IgD-negative memory B cell (primary cell): ENCODE measurements at regions not wholly inside any gene's neighbourhood (a gene's known extent, or its start where the extent isn't known, plus 50 kb on each side); places are given as distances from the start of the nearest gene placed in this dataset.
"Not testable (repeated sequence)": the region's sequence is repeated elsewhere in the genome, so short reads cannot be mapped to it uniquely, and the experiment has no call there.

Source experiments
- H3K27ac Mint-ChIP-seq, 3 donors: one replicate each; pipeline ENCODE4 v1.8.0; 2020 to 2022; ENCODE audit warnings: mild to moderate bottlenecking in 3 of 3, mixed read lengths in 3 of 3, moderate library complexity in 1 of 3
- H3K27me3 Mint-ChIP-seq: one replicate; pipeline ENCODE4 v1.8.0; 2021; ENCODE audit warnings: mixed read lengths
- H3K36me3 Mint-ChIP-seq: one replicate; pipeline ENCODE4 v1.8.0; 2020; ENCODE audit warnings: mild to moderate bottlenecking, mixed read lengths
- H3K4me1 Mint-ChIP-seq, 3 donors: one replicate each; pipeline ENCODE4 v1.8.0; 2020 to 2022; ENCODE audit warnings: mixed read lengths in 3 of 3, mild to moderate bottlenecking in 1 of 3
- H3K4me3 Mint-ChIP-seq, 4 donors: one replicate each; pipeline ENCODE4 v1.8.0; 2020 to 2022; ENCODE audit warnings: mild to moderate bottlenecking in 4 of 4, mixed read lengths in 4 of 4, moderate library complexity in 3 of 4
- H3K9me3 Mint-ChIP-seq, 3 donors: one replicate each; pipeline ENCODE4 v1.8.0; 2020 to 2021; ENCODE audit warnings: mixed read lengths in 3 of 3, mild to moderate bottlenecking in 1 of 3

DNA sequence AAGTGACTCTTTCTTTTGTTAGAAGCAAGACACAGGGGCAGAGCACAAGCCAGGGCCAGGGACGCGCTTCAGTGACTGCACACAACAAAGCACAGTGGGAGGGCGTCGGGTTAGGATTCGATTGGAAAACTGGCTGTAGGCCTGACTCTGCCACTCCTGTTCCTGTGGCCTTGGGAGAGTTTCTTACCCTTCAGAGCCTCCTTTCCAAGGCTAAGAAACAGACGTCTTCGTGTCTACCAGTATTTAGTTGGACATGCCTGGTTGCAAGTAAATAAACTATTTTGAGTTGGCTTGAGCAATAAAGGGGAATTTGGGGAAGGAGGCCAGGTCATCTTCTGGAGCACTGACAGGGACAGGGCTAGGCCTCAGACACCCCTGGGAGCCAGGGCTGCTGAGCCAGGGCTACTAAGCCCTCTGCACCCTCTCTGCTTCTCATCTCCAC, 549.1 kb downstream of the INSC start:
- no peak overlapping the region for H3K4me3 Mint-ChIP-seq
- H3K27me3 Mint-ChIP-seq = peaks cover 1% of the 10 kb centered on the region
- H3K36me3 Mint-ChIP-seq = no peaks in the 10 kb centered on the region
- H3K27ac Mint-ChIP-seq = no peak overlapping the region
- H3K9me3 Mint-ChIP-seq = peaks cover 0 to 6% (median 4%) of the 10 kb centered on the region in 3 donors
- H3K4me1 Mint-ChIP-seq = no peaks in the 10 kb centered on the region

DNA sequence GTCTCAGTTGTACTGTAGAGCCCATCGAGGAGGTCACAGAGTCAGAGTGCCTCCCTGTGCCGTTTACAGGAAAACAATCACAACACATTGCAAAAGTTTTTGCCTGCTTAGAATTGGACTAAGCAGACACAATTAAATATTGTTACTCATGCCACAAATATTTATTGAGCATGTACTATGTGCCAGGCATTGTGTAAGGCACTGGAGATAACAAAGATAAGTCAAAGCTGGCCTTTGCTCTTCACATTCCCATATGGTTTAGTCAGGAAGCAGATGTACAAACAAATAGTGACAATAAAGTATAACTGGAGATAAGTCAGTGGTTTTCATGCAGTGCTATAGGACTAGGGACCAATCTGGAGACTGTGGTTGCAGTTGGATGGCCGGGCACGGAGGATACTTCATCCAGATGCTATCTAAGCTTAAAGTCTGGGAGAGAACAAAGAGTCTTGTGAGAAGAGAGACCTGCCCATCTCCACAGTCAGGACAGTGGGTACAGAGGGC, 550.7 kb downstream of the INSC start:
- no peak overlapping the region for H3K27ac Mint-ChIP-seq

DNA sequence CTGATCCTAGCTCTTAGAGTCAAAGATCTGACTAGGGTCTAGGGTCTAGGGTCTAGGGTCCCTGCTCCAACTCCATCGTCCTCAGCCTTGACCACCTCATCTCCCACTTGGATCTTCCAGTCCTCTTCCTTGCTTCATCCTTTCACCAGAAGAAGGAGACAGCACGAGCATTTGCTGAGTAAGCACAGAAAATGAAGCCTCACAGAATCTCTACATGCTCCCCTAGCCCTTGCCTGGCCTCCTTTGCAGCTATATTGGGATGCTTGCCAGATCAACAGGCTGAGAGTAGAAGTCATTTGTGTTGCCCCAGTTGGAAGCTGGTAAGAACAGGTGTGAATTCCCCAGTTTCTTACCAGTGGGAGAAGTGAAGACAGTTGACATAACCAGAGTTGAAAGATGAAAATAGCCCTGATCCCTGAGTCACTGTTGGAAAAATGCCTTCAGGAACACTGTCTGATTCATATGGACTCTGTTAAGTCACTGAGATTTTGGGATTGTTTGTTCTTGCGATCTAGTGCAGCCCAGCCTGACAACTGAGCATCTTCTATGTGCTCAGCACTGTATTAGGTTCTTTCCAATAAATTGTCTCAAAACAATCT, 552.5 kb downstream of the INSC start:
- H3K27me3 Mint-ChIP-seq = no peaks in the 10 kb centered on the region
- no peak overlapping the region for H3K4me3 Mint-ChIP-seq
- no peaks in the 10 kb centered on the region for H3K36me3 Mint-ChIP-seq
- H3K27ac Mint-ChIP-seq = no peak overlapping the region
- peaks cover 0 to 9% (median 4%) of the 10 kb centered on the region in 3 donors for H3K9me3 Mint-ChIP-seq
- H3K4me1 Mint-ChIP-seq = no peaks in the 10 kb centered on the region

More for the DNA sequence above, 550.7 kb downstream of the INSC start:
- peaks cover 0 to 6% (median 4%) of the 10 kb centered on the region in 3 donors for H3K9me3 Mint-ChIP-seq
- no peak overlapping the region for H3K4me3 Mint-ChIP-seq
- H3K36me3 Mint-ChIP-seq = no peaks in the 10 kb centered on the region
- peaks cover 1% of the 10 kb centered on the region for H3K27me3 Mint-ChIP-seq
- H3K4me1 Mint-ChIP-seq = no peaks in the 10 kb centered on the region

DNA sequence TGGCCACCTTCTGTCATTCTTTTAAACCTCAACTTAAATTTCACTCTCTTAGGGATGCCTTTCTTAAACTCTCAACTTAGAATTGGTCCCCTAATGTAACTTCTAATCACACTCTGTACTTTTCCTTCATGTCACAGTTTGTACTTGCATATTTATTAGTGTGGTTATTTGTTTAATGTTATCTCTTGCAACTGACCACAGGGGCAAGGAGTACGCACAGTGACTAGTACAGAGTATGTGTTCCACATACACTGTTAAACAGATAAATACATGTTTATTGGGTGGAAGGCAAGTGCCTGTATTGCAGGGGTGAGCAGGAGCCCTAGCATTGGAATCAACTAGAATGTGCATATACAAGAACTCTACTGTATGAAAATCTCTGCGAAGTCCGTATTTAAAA, 554.0 kb downstream of the INSC start:
- Mint-ChIP-seq H3K4me1 (no peaks in the 10 kb centered on the region), H3K4me3 (no peak overlapping the region), H3K36me3 (no peaks in the 10 kb centered on the region), H3K27ac (no peak overlapping the region), H3K9me3 (peaks cover 1 to 8% (median 4%) of the 10 kb centered on the region in 3 donors), H3K27me3 (no peaks in the 10 kb centered on the region)

DNA sequence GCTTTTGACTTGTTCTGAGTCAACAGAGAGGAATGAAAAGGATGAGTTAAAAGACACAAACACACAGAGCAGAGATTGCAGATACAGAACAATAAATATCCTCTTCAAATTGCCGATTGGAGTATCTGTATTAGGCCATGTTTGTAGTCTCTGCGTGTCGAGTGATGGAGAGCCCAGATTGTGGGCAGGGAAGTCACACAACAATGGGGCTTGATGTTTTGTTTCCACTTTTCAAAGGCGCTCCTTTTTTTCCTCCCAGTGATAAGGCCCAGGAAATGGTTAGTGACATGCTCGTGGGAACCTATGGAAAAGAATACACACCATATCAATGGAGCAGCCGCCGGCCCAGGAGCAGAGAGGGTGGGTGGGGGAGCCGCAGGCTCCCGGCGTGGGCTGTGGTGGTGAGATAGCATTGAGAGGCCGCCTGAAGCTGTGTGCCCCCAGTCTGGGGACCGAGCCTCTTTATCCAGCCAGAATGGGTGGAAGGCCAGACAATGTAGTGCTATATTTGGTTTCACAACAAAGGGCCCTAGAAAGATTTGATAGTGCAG, 555.9 kb downstream of the INSC start:
- Mint-ChIP-seq H3K36me3 (no peaks in the 10 kb centered on the region), H3K4me1 (no peaks in the 10 kb centered on the region), H3K4me3 (no peak overlapping the region), H3K9me3 (peaks cover 1 to 10% (median 9%) of the 10 kb centered on the region in 3 donors), H3K27me3 (no peaks in the 10 kb centered on the region), H3K27ac (no peak overlapping the region)

DNA sequence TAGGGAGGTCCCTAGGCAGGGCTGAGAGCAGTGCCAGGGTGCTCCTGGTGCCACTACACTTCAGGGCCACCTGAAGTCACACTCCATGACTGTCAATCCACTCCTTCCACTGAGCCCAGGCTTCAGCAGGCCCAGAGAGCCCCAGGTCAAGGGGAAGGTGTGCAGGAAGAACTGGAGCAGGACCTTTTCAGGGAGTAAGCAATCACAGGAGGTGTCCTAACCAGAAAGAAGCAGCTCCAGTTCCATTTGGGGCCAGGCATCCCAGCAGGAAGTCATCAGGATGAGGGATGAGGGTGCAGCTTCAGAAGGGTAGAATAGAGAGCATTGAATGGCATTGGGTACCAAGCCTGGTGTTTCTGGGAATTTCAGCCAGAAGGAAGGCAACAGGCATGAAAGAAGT, 556.5 kb downstream of the INSC start:
- Mint-ChIP-seq H3K4me1 (no peaks in the 10 kb centered on the region), H3K4me3 (no peak overlapping the region), H3K27ac (no peak overlapping the region), H3K9me3 (peaks cover 3 to 13% (median 12%) of the 10 kb centered on the region in 3 donors), H3K27me3 (no peaks in the 10 kb centered on the region), H3K36me3 (no peaks in the 10 kb centered on the region)

DNA sequence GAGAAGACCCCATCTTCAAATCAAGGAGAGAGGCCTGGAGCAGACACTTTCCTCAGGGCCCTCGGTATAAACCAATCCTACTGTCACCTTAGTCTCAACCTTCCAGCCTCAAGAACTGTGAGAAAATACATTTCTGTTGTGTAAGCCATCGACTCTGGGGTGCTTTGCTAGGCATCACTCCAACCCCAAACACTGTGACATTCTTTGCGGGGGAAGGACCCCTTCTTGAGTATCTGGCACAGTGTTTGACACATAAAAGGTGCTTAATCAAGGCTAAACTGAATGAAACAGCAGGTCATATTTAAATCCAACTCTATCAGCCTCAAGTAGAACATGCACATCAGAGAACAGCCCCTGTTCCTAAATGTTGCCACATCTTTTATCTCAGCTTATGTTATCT, 558.1 kb downstream of the INSC start:
- H3K27me3 Mint-ChIP-seq = no peaks in the 10 kb centered on the region
- no peaks in the 10 kb centered on the region for H3K4me1 Mint-ChIP-seq
- H3K27ac Mint-ChIP-seq = no peak overlapping the region
- H3K9me3 Mint-ChIP-seq = peaks cover 6 to 20% (median 17%) of the 10 kb centered on the region in 3 donors
- no peak overlapping the region for H3K4me3 Mint-ChIP-seq
- H3K36me3 Mint-ChIP-seq = no peaks in the 10 kb centered on the region

DNA sequence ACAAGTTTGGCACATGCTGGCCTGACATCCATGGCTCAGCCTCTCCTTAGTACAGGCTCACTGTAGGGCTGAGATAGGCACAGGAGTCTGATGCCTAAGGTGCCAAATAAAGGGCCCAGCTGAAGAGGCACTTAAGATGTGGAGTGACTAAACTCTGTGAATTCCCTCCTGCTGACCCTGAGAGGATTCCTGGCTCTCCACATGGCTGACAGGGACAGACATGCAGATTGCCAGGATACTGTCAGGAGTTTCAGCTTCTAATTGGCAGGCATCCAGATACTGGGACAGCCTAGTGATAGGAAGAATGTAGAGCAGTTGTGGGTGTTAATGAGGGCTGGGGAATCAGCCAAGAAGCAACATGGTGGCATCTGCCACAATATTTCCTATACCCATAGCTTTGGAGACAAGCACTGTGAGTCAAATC, 558.7 kb downstream of the INSC start:
- H3K4me3 Mint-ChIP-seq = no peak overlapping the region
- H3K9me3 Mint-ChIP-seq = peaks cover 6 to 24% (median 14%) of the 10 kb centered on the region in 3 donors
- H3K27ac Mint-ChIP-seq = no peak overlapping the region
- H3K4me1 Mint-ChIP-seq = no peaks in the 10 kb centered on the region
- H3K27me3 Mint-ChIP-seq = no peaks in the 10 kb centered on the region
- no peaks in the 10 kb centered on the region for H3K36me3 Mint-ChIP-seq

DNA sequence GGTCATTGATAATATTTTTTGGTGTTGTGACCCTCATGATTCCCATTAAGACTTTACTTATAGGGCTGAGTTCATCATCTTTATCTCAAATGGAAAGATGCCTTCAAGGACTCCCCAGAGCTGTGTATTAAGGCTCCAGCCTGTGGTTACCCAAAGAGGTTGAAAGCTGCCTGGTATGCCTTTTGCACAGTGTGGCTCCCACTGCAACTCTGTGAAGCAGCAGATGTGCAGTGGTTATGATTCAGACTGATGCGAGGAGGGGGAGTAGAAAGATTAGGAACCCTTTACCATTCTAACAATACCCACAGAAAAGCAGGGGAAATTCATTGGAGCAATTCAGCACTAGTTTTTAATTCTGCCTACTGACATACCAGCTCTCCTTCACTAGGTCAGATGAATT, 560.0 kb downstream of the INSC start:
- H3K27me3 Mint-ChIP-seq = no peaks in the 10 kb centered on the region
- no peaks in the 10 kb centered on the region for H3K36me3 Mint-ChIP-seq
- H3K9me3 Mint-ChIP-seq = peaks cover 6 to 30% (median 19%) of the 10 kb centered on the region in 3 donors
- no peaks in the 10 kb centered on the region for H3K4me1 Mint-ChIP-seq
- no peak overlapping the region for H3K4me3 Mint-ChIP-seq
- no peak overlapping the region for H3K27ac Mint-ChIP-seq

DNA sequence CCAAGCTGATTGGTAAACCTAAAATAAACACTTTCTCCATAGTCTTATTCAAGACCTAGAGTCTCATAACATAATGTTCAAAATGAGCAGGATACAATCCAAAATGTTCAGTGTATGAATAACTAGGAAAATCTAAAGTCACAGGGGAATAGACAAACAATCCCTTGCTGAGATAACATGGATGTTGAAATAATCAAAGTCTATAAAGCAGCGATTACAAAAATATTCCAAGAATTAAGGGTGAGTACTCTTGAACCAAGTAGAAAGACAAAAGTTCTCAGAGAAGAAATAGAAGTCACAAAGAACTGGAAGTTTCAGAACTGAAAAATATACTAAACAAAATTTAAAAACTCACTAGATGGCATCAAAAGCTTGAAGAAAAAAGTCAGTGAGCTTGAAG, 561.0 kb downstream of the INSC start:
- Mint-ChIP-seq H3K4me1 (no peaks in the 10 kb centered on the region), H3K9me3 (peaks cover 6 to 30% (median 19%) of the 10 kb centered on the region in 3 donors), H3K36me3 (no peaks in the 10 kb centered on the region), H3K27me3 (no peaks in the 10 kb centered on the region), H3K4me3 (no peak overlapping the region), H3K27ac (no peak overlapping the region)

DNA sequence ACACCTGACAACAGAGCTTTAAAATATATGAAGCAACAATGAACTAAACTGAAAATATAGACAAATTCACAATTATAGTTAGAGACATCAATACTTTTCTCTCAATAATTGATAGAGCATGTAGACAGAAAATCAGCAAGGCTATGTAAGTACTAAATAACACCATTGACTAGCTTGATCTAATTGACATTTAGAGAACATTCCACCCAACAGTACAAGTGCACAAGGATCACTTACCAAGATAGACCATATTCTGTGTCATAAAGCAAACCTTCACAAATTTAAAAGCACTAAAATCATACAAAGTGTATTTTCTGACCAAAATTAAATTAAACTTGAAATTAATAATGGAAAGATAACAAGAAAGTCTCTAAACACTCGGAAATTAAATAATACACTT, 562.5 kb downstream of the INSC start:
- H3K27ac Mint-ChIP-seq = no peak overlapping the region
- no peaks in the 10 kb centered on the region for H3K27me3 Mint-ChIP-seq
- peaks cover 6 to 30% (median 16%) of the 10 kb centered on the region in 3 donors for H3K9me3 Mint-ChIP-seq
- H3K4me3 Mint-ChIP-seq = no peak overlapping the region
- no peaks in the 10 kb centered on the region for H3K4me1 Mint-ChIP-seq
- H3K36me3 Mint-ChIP-seq = no peaks in the 10 kb centered on the region

DNA sequence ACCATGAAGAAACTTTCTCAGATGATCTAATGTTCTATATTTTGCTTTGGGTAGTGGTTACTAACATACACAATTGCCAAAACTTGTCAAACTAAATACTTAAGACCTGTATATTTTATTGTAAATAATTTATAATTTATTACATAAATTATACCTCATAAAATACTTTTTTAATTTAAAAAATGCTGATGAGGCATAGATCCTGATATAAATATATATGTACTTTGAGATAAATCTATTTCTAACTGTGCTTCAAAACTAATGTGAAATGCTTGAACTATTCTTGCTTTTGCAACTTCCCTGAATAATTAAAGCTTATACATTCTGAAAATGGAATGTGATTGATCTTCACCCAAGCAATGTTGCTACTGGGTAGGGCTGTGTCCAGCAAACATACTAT, 568.8 kb downstream of the INSC start:
- Mint-ChIP-seq H3K36me3 (no peaks in the 10 kb centered on the region), H3K27me3 (peaks cover 1% of the 10 kb centered on the region), H3K27ac (no peak overlapping the region), H3K4me1 (peaks cover 0 to 1% (median 0%) of the 10 kb centered on the region in 3 donors), H3K4me3 (no peak overlapping the region), H3K9me3 (peaks cover 2 to 14% (median 6%) of the 10 kb centered on the region in 3 donors)

DNA sequence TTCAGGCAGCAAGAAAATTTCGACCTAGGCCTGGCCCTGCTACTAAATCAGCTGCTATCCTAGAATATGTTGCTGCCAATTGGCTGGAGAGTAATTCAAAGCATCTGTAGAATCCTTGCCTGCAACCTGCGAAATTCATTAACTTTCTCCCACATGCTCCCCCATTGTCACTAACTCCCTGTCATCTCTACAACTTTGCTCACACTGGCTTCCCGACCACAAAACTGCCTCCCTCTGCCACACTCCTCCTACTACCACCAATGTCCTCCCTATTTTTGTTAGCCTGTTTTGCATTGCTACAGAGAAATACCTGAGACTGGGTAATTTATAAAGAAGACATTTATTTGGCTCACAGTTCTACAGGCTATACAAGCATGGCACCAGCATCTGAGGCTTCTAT, 570.6 kb downstream of the INSC start:
- peaks cover 0 to 1% (median 0%) of the 10 kb centered on the region in 3 donors for H3K4me1 Mint-ChIP-seq
- peaks cover 1% of the 10 kb centered on the region for H3K27me3 Mint-ChIP-seq

DNA sequence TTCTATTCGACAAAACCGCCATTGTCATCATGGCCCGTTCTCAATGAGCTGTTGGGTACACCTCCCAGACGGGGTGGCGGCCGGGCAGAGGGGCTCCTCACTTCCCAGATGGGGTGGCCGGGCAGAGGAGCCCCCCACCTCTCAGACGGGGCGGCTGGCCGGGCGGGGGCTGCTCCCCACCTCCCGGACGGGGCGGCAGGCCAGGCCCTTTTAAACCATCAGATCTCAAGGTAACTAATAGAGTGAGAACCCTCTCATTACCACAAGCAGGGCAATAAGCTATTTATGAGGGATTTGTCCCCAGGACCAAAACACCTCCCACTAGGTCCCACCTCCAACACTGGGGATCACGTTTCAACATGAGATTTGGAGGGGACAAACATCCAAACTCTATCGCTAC, 571.5 kb downstream of the INSC start:
- peaks cover 2 to 11% (median 3%) of the 10 kb centered on the region in 3 donors for H3K9me3 Mint-ChIP-seq
- not testable (repeated sequence) for H3K36me3 Mint-ChIP-seq, H3K4me3 Mint-ChIP-seq, H3K27me3 Mint-ChIP-seq, H3K27ac Mint-ChIP-seq, H3K4me1 Mint-ChIP-seq

More for the DNA sequence above, 570.6 kb downstream of the INSC start:
- H3K36me3 Mint-ChIP-seq = no peaks in the 10 kb centered on the region
- H3K4me3 Mint-ChIP-seq = no peak overlapping the region
- no peak overlapping the region for H3K27ac Mint-ChIP-seq
- peaks cover 2 to 11% (median 3%) of the 10 kb centered on the region in 3 donors for H3K9me3 Mint-ChIP-seq

DNA sequence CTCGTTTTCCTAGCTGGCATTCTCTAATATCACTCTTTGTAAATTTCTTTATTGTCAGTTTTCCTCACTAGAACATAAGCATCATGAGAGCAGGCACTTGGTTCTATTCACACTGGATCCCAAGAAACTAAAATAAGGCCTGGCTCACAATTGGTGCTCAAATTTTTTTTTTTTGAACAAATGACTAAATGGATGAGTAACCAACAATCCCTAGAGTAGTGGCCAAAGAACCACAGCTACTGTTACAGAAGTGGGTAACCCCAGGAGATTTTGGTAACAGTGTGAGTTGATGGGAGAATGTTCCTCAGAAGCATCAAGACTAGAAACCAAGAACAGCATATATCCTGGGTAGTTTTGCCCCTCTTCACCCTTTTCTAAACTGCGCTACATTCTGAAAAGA, 572.6 kb downstream of the INSC start:
- no peak overlapping the region for H3K27ac Mint-ChIP-seq
- H3K27me3 Mint-ChIP-seq = peaks cover 1% of the 10 kb centered on the region
- peaks cover 0 to 1% (median 0%) of the 10 kb centered on the region in 3 donors for H3K4me1 Mint-ChIP-seq
- no peaks in the 10 kb centered on the region for H3K36me3 Mint-ChIP-seq
- H3K4me3 Mint-ChIP-seq = no peak overlapping the region
- peaks cover 2 to 11% (median 3%) of the 10 kb centered on the region in 3 donors for H3K9me3 Mint-ChIP-seq

DNA sequence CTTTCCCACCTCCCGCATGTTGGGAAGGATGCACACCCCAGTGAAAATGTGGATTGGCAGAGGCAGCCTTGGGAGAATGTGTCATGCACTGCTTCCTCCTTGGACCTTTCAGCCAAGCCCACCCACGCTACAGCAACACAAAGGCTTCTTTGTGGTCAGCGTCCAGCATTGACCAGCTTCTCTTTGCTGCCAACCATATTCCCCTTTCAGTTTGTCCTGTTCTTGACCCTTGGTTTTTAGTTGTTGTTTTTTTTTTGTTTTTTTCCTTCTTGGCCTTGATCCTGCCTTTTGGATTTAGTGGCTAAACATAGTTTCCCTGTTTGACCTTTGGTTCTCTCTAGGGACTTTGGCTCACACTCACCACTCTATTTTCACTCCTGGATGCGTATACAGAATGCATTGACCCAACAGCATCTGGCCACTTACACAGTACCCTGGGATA, 573.6 kb downstream of the INSC start:
- Mint-ChIP-seq H3K27ac (no peak overlapping the region), H3K36me3 (no peaks in the 10 kb centered on the region), H3K9me3 (peaks cover 2 to 14% (median 3%) of the 10 kb centered on the region in 3 donors), H3K27me3 (peaks cover 1% of the 10 kb centered on the region), H3K4me3 (no peak overlapping the region), H3K4me1 (peaks cover 0 to 1% (median 0%) of the 10 kb centered on the region in 3 donors)
